HepG2 (cell line): ENCODE measurements at regions not wholly inside any gene's neighbourhood (a gene's known extent, or its start where the extent isn't known, plus 50 kb on each side); places are given as distances from the start of the nearest gene placed in this dataset.
"Not testable (repeated sequence)": the region's sequence is repeated elsewhere in the genome, so short reads cannot be mapped to it uniquely, and the experiment has no call there.

ENCODE experiments used
- ARID2 ChIP-seq: sonication (generic); formaldehyde crosslinking; IDR thresholded peaks from 2 replicates; pipeline ENCODE4 v1.8.1; 2022; ENCODE audit warnings: mild to moderate bottlenecking, missing genetic modification reagents, borderline replicate concordance
- CEBPG ChIP-seq: IDR thresholded peaks from 2 replicates; pipeline ENCODE4 v1.6.1; 2016
- CREB1 ChIP-seq, 2 experiments: fragments of 450-650 bp in 1 of 2; IDR thresholded peaks; 2 replicates each; pipeline ENCODE4 v1.6.1; 2016 to 2017; ENCODE audit warnings: control low read depth in 1 of 2, mild to moderate bottlenecking in 1 of 2, missing compliant biosample characterization in 1 of 2, missing genetic modification characterization in 1 of 2
- CTCF ChIP-seq: sonication (generic); formaldehyde crosslinking; IDR thresholded peaks from 2 replicates; pipeline ENCODE4 v1.5.0; 2020; ENCODE audit warnings: mild to moderate bottlenecking, missing genetic modification reagents, moderate library complexity
- ESRRA ChIP-seq: sonication (generic); formaldehyde crosslinking; IDR thresholded peaks from 2 replicates; pipeline ENCODE4 v1.5.1; 2020; ENCODE audit warnings: mild to moderate bottlenecking, low read depth, missing genetic modification reagents
- FOXK1 ChIP-seq: sonication (generic); formaldehyde crosslinking; IDR thresholded peaks from 2 replicates; pipeline ENCODE4 v1.4.0; 2020; ENCODE audit warnings: low read depth, missing genetic modification reagents, borderline replicate concordance
- FOXP4 ChIP-seq: sonication (generic); formaldehyde crosslinking; IDR thresholded peaks from 2 replicates; pipeline ENCODE4 v1.4.0; 2020; ENCODE audit warnings: missing genetic modification reagents
- GTF3A ChIP-seq: sonication (generic); formaldehyde crosslinking; conservative IDR thresholded peaks from 2 replicates; pipeline ENCODE4 v1.4.0; 2020; ENCODE audit warnings: mild to moderate bottlenecking, missing genetic modification reagents
- HDAC6 ChIP-seq: fragments of 200-600 bp; sonication (generic); IDR thresholded peaks from 2 replicates; pipeline ENCODE4 v1.7.0; 2017; ENCODE audit warnings: mild to moderate bottlenecking, antibody characterized with exemption, low read length, low read depth
- STAT6 ChIP-seq: sonication (generic); formaldehyde crosslinking; IDR thresholded peaks from 2 replicates; pipeline ENCODE4 v1.4.0; 2020; ENCODE audit warnings: missing genetic modification reagents, mild to moderate bottlenecking, borderline replicate concordance
- ZNF451 ChIP-seq: sonication (generic); formaldehyde crosslinking; IDR thresholded peaks from 2 replicates; pipeline ENCODE4 v1.5.0; 2020; ENCODE audit warnings: mild to moderate bottlenecking, missing genetic modification reagents
- TF ChIP-seq, protein P1 (sequence below): sonication (generic); formaldehyde crosslinking; IDR thresholded peaks from 2 replicates; pipeline ENCODE4 v1.5.0; 2020; ENCODE audit warnings: mild to moderate bottlenecking, missing genetic modification reagents

- not testable (repeated sequence) for TF ChIP-seq CEBPG; CREB1 (IDR thresholded peaks at IDR 0.05); CREB1 (CRISPR knock-in tag; IDR thresholded peaks at IDR 0.05); STAT6; CTCF (CRISPR knock-in tag); ZNF451; ESRRA (CRISPR knock-in tag); ARID2 (CRISPR knock-in tag); FOXK1 (CRISPR knock-in tag); FOXP4; GTF3A (CRISPR knock-in tag); HDAC6
- TF ChIP-seq, protein P1, sequence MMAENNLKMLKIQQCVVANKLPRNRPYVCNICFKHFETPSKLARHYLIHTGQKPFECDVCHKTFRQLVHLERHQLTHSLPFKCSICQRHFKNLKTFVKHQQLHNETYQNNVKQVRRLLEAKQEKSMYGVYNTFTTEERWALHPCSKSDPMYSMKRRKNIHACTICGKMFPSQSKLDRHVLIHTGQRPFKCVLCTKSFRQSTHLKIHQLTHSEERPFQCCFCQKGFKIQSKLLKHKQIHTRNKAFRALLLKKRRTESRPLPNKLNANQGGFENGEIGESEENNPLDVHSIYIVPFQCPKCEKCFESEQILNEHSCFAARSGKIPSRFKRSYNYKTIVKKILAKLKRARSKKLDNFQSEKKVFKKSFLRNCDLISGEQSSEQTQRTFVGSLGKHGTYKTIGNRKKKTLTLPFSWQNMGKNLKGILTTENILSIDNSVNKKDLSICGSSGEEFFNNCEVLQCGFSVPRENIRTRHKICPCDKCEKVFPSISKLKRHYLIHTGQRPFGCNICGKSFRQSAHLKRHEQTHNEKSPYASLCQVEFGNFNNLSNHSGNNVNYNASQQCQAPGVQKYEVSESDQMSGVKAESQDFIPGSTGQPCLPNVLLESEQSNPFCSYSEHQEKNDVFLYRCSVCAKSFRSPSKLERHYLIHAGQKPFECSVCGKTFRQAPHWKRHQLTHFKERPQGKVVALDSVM: not testable (repeated sequence)
Observed at GRCh38 chr15:84094720-84095119, 140.9 kb upstream of the GOLGA6L4 start.
